BJ (cell line): ENCODE measurements at regions not wholly inside any gene's neighbourhood (a gene's known extent, or its start where the extent isn't known, plus 50 kb on each side); places are given as distances from the start of the nearest gene placed in this dataset.

Experiments used
- CTCF ChIA-PET: fragments of 350-600 bp; formaldehyde crosslinking; extraction: SDS; loops from one replicate; lab custom pipeline; 2021; ENCODE audit warnings: antibody characterized with exemption, inconsistent platforms; lab: Yijun Ruan, JAX
- POLR2A ChIA-PET: fragments of 300-600 bp; sonication (Branson Sonifier 250); formaldehyde crosslinking; extraction: SDS; loops from one replicate; lab custom pipeline; 2021; ENCODE audit warnings: antibody characterized with exemption; lab: Charles Lee
- DNase-seq: peaks from one replicate; pipeline ENCODE4 v3.0.0-alpha.2; 2011; ENCODE audit warnings: low read depth
- H3K27me3 ChIP-seq: 2 replicates; pipeline ENCODE4 v1.6.0; 2011; ENCODE audit warnings: low read length; ENCODE audit not compliant: control insufficient read depth, insufficient read depth
- H3K36me3 ChIP-seq: 2 replicates; pipeline ENCODE4 v1.5.1; 2011; ENCODE audit warnings: low read length; ENCODE audit not compliant: control insufficient read depth, insufficient read depth
- H3K4me3 ChIP-seq: 2 replicates; pipeline ENCODE4 v1.5.1; 2011; ENCODE audit warnings: low read depth, mild to moderate bottlenecking, control low read depth, low read length
- CTCF ChIP-seq: IDR thresholded peaks from 2 replicates; pipeline ENCODE4 v1.5.1; 2011; ENCODE audit warnings: low read depth, mild to moderate bottlenecking, control low read depth, inconsistent platforms, low read length, moderate library complexity; ENCODE audit not compliant: insufficient read depth

DNA sequence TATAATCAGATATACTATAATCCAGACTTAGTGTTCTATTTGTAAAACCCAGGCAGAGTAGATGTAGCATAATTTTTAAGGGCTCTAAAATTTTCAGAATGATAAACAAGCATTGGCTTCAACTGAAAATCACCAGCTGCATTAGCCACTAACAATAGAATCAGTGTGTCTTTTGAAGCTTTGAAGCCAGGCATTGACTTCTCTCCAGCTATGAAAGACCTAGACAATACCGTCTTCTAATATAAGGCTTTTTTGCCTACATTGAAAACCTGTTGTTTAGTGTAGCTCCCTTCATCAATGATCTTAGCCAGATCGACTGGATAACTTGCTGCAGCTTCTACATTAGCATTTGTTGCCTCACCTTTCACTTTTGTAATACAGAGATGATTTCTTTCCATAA is 1877.3 kb upstream of the ACO1 start:
- no peak for DNase-seq
- H3K27me3 ChIP-seq = no peaks in the 10 kb centered on the region
- CTCF ChIA-PET = interaction anchor here (0.9 kb wide), 1 partner anchor 21 kb away, joined by 3 read pairs; no protein-coding TSS in a partner anchor
- no peak for TF ChIP-seq CTCF
- POLR2A ChIA-PET = no interaction called here
- H3K4me3 ChIP-seq = no peak overlapping the region
- no peaks in the 10 kb centered on the region for H3K36me3 ChIP-seq

DNA sequence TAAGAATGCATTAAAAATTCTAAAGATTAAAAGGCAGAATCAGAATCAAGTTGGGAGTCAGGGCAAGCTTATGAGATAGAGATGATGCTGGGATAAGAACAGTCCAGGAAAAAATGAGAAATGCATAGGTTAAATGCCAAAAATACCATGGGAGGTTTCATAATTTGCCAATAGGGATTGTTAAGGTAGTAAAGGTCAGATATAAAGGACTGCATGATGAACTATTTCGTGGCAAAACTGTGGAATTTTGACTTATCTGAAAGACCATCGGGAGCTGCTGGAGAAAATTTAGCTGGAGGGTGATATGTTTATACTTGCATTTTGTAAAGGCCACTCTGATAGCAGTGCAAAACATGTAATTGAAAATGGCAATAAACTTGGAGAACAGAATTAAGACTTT is 1872.8 kb upstream of the ACO1 start:
- no peaks in the 10 kb centered on the region for H3K27me3 ChIP-seq
- no peak for DNase-seq
- H3K4me3 ChIP-seq = no peak overlapping the region
- ChIA-PET POLR2A (no interaction called here), CTCF (no interaction called here)
- no peak for TF ChIP-seq CTCF
- H3K36me3 ChIP-seq = no peaks in the 10 kb centered on the region

- POLR2A ChIA-PET = no interaction called here
- CTCF ChIA-PET = no interaction called here
- H3K4me3 ChIP-seq = no peak overlapping the region
Measured at GRCh38 chr9:30519166-30519565, 1865.3 kb upstream of the ACO1 start.

DNA sequence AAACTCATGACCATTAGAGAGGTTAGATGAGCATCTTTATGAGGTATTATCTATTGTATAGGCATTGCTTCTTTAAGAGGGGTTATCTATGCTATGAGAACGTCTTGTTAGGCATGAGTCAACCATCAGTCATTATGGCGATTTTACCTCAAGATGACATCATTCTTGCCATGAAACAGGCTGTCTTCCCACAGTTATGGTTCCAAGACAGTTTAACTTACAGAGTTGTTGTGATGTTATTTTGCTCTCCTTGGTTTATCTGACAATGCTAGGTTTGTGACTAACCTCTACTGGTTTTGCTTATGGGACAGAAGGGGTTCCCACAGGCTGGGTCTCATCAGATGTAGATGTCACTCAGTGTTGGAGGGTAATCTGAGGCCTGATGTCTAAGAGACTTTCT is 1864.7 kb upstream of the ACO1 start:
- CTCF ChIA-PET = no interaction called here
- Histone ChIP-seq H3K4me3 (no peak overlapping the region), H3K36me3 (no peaks in the 10 kb centered on the region), H3K27me3 (no peaks in the 10 kb centered on the region)
- POLR2A ChIA-PET = no interaction called here
- DNase-seq = no peak
- TF ChIP-seq CTCF = no peak

More at GRCh38 chr9:30519166-30519565, 1865.3 kb upstream of the ACO1 start:
- no peaks in the 10 kb centered on the region for H3K36me3 ChIP-seq
- H3K27me3 ChIP-seq = no peaks in the 10 kb centered on the region
- no peak for TF ChIP-seq CTCF
- no peak for DNase-seq

DNA sequence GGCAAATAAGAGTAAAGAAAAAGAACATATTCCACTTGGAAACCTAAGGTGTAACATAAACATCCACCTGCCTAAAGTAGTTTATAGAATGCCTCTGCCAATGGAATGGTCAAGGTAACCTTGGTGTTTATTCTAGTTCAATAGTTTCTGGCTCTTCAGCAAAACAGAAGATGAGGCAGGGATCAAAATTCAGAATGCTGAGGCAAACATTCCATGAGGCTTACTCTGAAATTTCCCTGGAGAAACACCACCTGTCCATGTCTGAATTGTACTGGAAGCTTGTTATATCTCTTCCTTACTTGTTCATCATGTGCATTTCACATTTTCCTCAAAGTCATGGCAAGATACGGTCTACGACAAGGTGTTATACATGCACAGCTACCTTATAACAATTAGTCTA is 1862.4 kb upstream of the ACO1 start:
- Histone ChIP-seq H3K4me3 (no peak overlapping the region), H3K36me3 (no peaks in the 10 kb centered on the region), H3K27me3 (no peaks in the 10 kb centered on the region)
- ChIA-PET CTCF (no interaction called here), POLR2A (no interaction called here)
- DNase-seq = no peak
- no peak for TF ChIP-seq CTCF
